HTR-8/SVneo (cell line): ENCODE measurements at regions not wholly inside any gene's neighbourhood (a gene's known extent, or its start where the extent isn't known, plus 50 kb on each side); places are given as distances from the start of the nearest gene placed in this dataset.
A peak's percentile ranks its signal among the peaks of the same experiment; 100 is the strongest.

Experiments
- DNase-seq: peaks from one replicate; pipeline ENCODE4 v3.0.0; 2011; ENCODE audit warnings: low spot score, mixed read lengths; ENCODE audit not compliant: insufficient read length
- FAIRE-seq: peaks from 2 replicates; lab custom pipeline; 2011; peaks lifted over from hg19 to GRCh38; lab: Jason Lieb, UNC

DNA sequence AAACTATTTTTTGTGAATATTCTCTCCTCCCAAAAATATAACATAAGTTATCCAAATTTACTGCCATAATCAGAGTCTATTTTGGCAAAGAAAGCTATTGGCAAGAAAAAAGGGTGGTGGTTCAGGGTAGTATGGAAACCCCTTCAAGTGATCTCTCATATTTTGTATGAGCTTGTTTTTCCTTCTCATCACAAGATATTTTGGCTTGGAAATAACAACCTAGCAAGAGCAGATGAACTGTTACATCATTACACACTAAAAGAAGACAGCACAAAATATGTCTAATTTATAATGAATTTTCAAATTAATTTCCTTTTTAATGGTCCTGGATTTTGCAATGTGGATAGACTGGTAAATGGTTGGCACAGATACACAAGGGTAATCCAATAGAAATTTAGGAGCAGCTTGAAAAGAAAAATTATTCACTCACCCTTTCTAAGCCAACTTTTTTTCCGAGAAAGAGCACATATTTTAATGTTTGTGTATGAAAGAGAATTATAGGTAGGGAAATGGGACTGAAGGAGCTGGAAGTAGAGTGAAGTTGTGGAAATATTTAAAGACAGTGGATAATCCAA, 225.1 kb downstream of the EFNB2 start:
- DNase-seq: no peak
- no peak for FAIRE-seq

DNA sequence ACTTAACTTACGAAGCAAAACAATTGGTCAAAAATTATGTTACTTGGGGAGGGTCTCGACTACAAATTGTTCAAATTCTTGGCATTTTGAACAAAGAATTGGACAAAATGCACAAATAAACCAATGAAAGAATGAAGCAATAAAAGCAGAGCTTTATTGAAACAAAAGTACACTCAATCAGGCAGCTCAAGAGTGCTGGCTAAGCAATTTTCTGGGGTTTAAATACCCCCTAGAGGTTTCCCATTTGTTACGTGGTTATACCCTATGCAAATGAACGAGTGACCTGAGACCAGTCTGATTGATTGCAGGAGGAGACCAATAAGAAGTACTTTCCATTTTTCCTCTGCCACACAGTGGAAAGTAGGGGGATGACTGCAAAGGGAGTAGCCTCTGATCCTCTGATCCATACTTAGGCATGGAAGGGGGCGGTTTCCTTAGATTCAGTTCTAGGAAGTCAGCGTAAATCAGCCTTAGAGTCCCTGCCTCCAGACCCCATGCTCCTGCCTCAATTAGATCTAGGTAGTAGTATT, 228.6 kb downstream of the EFNB2 start:
- FAIRE-seq (no peak), DNase-seq (no peak)

DNA sequence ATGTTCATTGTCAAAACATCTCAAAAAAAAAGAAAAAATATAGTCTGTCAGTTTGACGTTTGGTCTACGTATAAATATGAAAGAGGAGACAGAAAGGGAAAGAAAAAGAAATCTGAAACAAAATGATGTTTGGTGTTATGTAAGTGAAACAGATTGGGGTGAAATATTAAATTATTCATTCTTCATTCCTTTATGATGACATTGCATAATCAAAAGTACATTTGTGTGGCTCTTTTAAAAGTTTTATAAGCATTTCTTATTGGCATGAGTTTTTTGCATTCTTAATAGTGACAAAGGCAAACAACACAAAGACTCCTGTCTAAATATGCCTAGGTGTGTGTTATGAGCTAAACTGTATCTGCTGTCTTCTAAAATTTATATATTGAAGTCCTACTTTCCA, 232.6 kb downstream of the EFNB2 start:
- no peak for DNase-seq
- no peak for FAIRE-seq

DNA sequence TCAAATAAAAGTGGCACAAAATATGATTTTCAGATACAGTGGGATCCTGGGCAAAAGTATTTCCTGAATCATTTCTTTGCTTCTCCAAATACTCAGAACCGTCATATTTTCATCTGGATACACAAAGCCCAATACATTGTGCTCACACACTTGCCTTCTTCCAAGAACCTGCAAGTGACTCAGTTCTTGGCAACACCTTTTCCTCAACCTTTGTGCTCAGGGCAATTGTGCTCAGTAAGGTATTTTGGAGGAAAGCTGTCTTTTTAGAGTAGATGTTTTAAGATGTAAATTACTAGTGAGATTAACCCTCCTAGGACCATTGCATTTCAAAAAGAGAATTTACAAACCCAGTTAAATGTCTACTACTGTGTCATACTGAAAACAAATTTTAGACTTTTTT, 233.5 kb downstream of the EFNB2 start:
- no peak for DNase-seq
- no peak for FAIRE-seq

DNA sequence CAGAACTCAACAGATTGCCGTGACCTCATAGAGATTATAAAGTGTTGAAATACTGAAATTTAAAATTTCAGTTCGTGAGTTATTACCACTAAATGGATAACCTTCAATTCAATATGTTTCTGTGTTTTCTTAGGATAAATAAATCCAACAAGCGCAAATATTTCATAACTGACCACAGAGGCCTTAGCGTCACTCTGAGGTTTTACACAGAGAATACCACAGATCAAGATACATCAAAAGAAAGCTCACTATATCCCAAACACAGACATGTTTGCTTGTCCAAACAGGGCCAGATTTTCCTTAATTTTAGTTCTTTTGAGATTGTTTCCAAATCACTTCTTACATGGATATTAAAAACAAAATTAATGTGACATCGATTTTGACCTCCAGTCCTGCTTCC, 235.8 kb downstream of the EFNB2 start:
- DNase-seq (no peak), FAIRE-seq (no peak)

DNA sequence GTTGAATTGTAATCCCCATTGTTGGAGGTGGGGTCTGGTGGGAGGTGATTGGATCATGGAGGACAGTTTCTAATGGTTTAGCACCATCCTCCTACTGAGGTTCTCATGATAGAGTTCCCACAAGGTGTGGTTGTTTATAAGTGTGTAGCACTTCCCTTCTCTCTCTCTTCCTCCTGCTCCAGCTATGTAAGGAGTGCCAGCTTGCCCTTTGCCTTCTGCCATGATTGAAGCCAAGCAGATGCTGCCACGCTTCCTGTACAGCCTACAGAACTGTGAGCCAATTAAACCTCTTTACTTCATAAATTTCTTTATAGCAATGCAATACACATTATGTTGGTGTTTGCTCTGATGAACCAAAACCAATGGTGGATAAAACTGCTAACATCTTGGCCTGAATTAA, 238.2 kb downstream of the EFNB2 start:
- FAIRE-seq: no peak
- DNase-seq: no peak

DNA sequence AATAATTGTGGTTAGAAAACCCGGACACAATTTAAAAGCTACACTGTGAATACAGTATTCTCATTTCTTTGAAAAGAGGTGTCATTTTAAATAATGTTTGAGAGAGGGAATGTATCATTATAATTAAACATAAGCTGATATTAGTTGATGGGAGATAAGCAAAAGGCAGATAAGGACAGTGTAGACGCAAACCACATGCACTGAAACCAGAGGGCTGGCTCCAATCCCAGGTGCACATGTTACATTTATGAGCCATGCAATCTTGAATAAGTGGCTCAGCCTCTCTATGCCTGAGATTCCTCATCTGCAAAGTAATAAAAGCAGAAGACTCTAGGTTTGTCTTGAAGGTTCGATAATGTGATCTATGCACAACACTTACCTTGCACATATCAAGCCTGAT, 238.7 kb downstream of the EFNB2 start:
- FAIRE-seq (no peak), DNase-seq (no peak)

DNA sequence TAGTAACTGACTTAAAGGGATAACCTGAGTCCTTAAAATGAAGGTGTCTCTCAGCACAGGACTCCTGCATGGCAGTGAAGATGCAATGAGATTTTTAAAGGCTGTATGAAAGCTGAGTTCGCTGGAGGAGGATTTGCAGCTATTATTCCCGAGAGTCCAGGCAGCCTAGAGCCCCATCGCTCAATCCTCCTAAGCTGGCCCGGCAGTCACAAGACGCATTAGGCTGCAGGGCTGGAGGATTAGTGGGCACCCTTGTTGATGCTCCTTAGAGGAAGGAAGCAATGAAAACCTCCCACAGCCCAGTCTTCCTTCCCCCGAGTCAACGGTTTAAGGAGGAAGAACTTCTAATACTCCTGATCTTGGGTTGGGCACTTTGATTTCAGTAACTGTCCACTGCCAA, 239.5 kb downstream of the EFNB2 start:
- no peak for FAIRE-seq

DNA sequence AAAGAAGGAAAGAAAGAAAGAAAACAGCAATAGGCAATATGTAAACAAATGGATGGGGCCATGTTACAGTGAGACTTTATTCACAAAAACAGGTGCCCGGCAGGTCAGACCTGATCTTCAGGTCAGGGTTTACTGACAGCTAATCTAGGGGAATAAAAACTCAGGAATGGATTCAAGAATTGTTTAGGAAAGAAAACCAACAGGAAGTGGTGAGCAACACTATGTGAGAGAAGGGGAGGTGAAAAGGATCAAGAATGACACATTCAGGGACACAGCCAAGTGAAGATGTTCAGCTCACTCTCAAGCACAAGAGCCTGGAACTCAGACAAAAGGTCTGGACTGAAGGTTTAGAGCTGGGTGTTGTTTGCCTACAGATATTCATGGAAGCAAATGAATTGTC, 244.5 kb downstream of the EFNB2 start:
- FAIRE-seq (no peak), DNase-seq (peak; percentile 8)

More for the DNA sequence above, 239.5 kb downstream of the EFNB2 start:
- DNase-seq: no peak

DNA sequence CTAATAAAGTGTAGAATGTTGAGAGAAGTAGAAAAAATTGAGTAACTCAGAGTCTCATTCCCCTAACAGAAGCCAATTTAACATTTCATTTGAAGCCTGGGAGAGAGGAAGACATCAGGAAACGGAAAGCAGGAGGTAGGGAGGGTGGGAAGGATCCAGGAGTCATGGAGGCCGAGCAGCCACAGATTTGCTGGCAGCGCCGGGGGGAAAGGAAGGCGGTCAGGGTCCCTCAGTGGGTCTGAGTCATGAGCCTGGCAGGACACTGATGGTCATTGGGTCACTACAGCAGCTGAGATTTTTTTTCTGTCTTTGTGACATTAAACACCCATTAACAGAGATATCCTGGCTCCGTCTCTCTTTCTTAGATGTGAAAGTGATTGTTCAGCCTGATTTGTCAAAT, 248.1 kb downstream of the EFNB2 start:
- no peak for DNase-seq
- FAIRE-seq: no peak

DNA sequence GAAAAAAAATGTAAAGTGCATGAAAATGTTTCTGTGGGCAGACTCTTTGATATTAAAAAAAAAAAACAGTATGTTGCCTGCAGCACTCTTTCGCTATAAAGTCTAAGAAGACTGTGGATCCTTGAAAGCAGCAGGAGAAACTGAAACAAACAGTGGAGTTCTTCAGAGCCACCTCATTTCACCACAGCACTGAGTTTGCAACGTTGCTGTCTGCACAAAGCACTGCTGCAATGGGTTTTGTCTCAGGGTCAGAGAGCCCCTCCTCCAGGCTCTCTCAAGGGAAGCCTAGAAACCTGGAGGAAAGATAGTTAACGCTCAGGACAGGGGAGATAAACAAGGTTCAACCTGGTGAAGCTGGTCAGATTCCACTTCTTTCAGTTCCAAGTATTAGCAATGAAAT, 248.7 kb downstream of the EFNB2 start:
- FAIRE-seq (no peak), DNase-seq (no peak)

DNA sequence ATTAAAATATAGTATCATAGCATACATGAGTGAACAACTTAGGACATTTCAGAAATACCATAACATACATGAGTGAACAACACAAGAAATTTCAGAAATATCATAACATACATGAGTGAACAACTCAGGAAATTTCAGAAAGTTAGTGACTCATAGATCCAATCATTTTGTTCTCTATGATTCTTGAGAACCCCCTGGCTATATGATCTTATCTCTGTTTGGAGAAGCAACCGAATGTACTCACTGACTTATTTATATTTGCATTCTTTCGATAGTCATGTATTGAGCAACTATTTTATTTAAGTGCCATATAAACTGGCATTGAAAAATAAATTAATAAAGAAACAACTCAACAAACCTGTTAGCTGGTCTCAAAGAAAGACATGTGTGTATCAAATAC, 251.1 kb downstream of the EFNB2 start:
- DNase-seq: peak; percentile 12

DNA sequence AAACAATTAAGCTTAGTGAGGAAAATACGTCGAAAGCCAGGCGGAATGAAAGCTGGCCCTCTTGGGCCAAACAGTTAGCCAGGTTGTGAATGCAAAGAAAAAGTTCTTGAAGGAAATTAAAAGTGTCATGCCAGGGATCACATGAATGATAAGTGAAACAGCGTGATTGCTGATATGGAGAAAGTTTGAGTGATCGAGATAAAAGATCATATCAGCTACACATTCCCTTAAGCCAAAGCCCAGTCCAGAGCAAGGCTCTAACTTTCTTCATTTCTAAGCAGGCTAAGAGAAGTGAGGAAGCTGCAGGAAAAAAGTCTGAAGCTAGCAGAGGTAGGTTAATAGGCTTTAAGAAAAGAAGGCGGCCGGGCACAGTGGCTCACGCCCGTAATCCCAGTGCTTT, 254.0 kb downstream of the EFNB2 start:
- no peak for DNase-seq

More for the DNA sequence above, 251.1 kb downstream of the EFNB2 start:
- FAIRE-seq: no peak

DNA sequence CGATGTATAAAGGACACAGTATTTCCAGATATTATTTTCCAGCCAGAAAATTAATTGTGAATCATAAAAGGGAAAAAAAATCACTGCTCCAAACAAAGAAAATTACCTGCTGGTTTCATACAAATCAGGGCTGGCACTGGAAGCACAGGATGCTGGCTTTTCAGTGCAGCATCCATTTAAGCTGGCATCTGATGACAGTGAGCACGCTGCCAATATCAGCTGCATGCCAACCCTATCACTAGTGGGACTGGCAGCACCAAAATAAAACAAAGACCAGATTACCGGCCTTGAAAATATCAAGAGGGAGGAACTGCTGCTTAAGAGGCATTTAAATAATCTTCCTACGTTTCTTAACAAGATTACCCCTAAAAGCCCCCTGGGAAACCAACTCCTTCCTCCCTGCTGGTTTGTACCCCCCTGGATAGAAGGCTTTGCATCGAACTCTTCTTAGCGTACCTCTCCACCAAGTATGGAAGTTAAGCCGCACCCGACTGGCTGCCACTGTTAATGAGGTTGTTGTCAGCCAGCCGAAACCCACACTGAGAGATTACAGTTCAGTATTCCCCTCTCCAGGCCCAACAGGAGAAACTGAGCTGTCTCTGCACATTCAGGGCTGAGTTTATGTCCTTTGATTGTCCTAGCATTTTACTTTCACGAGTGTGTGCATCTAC, 257.8 kb downstream of the EFNB2 start:
- DNase-seq (no peak), FAIRE-seq (no peak)

More for the DNA sequence above, 254.0 kb downstream of the EFNB2 start:
- no peak for FAIRE-seq

DNA sequence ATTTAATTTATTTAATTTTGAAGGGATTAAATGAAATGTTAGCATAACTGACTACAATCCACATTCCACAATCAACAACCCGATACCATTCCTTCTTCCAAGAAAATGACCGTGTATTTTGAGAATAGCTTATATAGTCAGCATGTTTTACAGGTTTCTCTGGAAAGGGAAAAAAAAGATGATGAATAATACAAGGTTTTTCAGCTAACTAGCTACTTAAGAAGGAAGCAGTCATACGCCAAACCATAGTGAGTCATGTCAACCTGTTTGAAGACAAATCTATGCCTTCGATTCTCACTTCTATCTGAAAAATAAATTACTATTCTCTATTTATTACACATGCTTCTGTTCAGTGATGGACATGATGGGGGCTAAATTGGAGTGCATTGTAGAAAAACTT, 258.6 kb downstream of the EFNB2 start:
- DNase-seq: no peak
- FAIRE-seq: no peak

DNA sequence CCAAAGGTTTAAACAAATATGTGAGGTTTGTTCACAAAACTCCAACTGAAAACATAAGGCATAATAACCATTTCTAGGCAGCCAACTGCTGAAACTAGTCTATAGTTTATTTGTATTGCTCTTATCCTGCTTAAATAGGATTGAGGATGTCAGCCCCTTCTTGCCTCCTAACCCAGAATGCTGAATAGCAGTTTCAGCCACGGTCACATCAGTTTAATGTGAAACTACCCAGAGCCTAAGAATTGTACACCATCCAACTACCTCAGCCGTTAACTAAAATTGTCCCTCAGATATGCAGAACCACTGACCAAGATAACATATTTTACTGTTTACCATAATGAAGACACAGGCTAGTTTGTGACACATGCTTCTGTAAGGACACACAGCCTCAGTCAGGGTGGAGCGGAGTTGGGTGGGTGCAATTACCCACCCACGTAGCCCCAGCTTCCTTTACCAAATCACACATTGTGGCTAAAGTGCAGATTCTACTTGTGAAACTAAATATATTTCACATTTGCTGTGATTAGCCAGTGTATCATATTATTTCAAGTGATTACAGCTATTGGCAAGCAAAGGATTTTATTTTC, 259.9 kb downstream of the EFNB2 start:
- no peak for FAIRE-seq

DNA sequence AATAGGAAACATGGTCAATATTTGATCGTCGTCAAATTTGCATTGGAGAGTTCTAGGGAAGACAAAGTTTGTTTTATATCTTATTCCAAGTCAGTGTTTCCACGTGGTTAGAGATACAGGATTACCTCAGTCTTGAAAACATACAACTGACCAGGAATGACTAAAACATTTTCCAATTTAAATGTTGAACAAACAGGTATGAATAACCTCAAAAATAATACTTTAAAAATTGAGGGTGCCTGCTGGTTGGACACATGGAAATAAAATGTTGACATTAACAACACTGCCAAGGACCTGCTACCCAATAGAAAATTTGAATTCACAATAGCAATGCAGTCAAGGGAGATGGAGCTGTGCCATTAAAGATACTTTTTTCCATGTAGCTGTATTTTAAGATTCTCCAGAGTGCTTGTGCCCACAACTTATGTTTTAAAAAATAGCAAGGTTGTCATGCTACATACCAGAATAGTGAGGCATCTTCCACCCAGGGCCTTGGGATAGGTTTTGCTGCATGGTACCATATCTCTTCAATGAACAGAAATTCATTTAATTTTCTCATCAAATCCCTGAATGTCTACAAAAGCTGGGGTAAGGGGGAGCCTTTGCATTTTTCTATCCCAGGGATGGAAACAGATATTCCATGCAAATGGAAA, 260.8 kb downstream of the EFNB2 start:
- FAIRE-seq (no peak), DNase-seq (no peak)

More for the DNA sequence above, 259.9 kb downstream of the EFNB2 start:
- DNase-seq: no peak

DNA sequence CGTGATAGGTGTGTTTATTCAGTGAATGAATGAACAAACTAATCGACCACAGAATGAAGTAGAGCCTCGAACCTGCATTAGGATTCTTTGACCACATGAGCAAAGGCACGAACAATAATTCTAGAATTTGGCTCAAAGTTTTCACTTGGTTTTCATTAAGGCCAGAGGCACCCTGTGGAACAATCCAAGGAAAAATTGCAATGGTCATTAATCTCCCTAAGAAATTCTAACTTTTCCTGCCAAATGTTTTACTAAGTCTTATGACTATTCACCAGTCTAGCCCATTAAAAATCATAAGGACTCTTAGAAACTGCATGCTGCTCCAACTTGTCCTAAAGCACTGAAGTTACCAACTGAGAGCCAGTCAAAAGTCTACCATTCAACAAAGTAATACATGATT, 271.7 kb downstream of the EFNB2 start:
- FAIRE-seq: no peak
- DNase-seq: no peak

DNA sequence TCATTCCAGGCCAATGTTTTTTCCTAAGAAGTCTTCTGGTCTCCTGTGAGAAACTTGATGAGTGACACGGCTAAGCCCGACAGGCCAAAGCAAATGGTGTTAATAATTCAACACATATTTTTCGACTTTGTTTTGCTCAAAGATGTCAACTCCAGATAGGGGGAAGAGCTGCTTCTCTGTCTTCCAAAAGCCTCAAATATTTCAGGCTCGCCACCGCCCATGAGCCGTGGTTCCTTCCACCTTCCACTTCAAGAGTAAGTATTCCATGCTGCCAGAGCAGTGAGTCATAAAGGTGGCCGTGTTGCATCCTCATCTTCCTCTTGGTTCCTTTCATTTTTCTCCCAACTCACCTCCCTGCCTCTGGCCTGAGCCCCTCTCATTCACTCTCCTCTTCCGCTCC, 272.6 kb downstream of the EFNB2 start:
- DNase-seq: no peak
- FAIRE-seq: no peak

DNA sequence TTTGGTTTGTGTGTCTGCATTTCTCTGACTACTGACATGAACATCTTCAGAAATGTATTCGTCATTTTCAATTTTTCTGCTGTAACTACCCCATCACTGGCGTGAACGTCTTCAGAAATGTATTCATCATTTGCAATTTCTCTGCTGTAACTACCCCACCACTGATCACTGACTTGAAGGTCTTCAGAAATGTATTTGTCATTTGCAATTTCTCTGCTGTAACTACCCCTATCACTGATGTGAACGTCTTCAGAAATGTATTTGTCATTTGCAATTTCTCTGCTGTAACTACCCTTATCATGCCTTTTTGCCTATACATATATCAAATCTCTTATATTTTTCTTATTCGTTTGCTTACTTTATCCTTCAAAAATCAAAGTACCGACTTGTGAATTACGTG, 274.0 kb downstream of the EFNB2 start:
- FAIRE-seq: no peak
- DNase-seq: no peak

DNA sequence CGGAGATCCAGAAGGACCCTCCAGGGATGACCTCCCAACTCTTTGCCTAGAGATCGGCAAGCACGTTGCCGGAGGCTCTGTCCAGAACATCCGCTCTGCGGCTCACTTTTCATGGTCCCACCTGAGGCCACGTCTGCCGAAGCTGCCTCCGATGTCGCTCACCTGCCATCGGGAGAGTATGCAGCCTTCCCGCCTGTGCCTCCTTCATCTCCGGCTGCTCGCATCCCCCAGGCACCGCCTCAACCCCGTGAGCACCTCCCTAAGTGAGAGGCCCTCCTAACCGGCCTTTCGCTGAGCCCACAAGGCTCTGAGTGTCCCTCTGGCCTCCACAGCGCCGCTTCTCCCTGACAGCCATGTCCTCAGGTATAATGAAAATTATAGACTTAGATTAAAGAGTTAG, 275.1 kb downstream of the EFNB2 start:
- no peak for FAIRE-seq
- no peak for DNase-seq
